Type B pancreatic cell (in vitro differentiated cells): ENCODE measurements at regions not wholly inside any gene's neighbourhood (a gene's known extent, or its start where the extent isn't known, plus 50 kb on each side); places are given as distances from the start of the nearest gene placed in this dataset.
"Not testable (repeated sequence)": the region's sequence is repeated elsewhere in the genome, so short reads cannot be mapped to it uniquely, and the experiment has no call there.

Source experiments
- DNase-seq: peaks from one replicate; pipeline ENCODE4 v3.0.0; 2021; ENCODE audit warnings: mixed read lengths; ENCODE audit not compliant: unreplicated experiment; ENCODE audit errors: extremely low spot score
- H3K27ac Mint-ChIP-seq: 2 replicates; pipeline ENCODE4 v1.8.0; 2021; ENCODE audit warnings: mild to moderate bottlenecking, mixed read lengths
- H3K27me3 Mint-ChIP-seq: 2 replicates; pipeline ENCODE4 v1.8.0; 2021; ENCODE audit warnings: mixed read lengths
- H3K36me3 Mint-ChIP-seq: 2 replicates; pipeline ENCODE4 v1.8.0; 2021; ENCODE audit warnings: mixed read lengths
- H3K4me1 Mint-ChIP-seq: one replicate; pipeline ENCODE4 v1.8.0; 2021; ENCODE audit warnings: mixed read lengths; ENCODE audit not compliant: unreplicated experiment
- H3K4me3 Mint-ChIP-seq: 2 replicates; pipeline ENCODE4 v1.8.0; 2021; ENCODE audit warnings: mild to moderate bottlenecking, mixed read lengths
- H3K9me3 Mint-ChIP-seq: 2 replicates; pipeline ENCODE4 v1.8.0; 2021; ENCODE audit warnings: mixed read lengths
- TF ChIP-seq, protein P1 (sequence below): fragments of 200-600 bp; sonication (generic); conservative IDR thresholded peaks from 2 replicates; pipeline ENCODE4 v1.5.0; 2021; ENCODE audit warnings: antibody characterized with exemption, mild to moderate bottlenecking

- H3K4me3 Mint-ChIP-seq = no peak overlapping the region
- no peak for DNase-seq
- H3K27ac Mint-ChIP-seq = no peak overlapping the region
- H3K27me3 Mint-ChIP-seq = no peaks in the 10 kb centered on the region
- H3K9me3 Mint-ChIP-seq = no peaks in the 10 kb centered on the region
- H3K4me1 Mint-ChIP-seq = no peaks in the 10 kb centered on the region
- no peaks in the 10 kb centered on the region for H3K36me3 Mint-ChIP-seq
- TF ChIP-seq, protein P1, sequence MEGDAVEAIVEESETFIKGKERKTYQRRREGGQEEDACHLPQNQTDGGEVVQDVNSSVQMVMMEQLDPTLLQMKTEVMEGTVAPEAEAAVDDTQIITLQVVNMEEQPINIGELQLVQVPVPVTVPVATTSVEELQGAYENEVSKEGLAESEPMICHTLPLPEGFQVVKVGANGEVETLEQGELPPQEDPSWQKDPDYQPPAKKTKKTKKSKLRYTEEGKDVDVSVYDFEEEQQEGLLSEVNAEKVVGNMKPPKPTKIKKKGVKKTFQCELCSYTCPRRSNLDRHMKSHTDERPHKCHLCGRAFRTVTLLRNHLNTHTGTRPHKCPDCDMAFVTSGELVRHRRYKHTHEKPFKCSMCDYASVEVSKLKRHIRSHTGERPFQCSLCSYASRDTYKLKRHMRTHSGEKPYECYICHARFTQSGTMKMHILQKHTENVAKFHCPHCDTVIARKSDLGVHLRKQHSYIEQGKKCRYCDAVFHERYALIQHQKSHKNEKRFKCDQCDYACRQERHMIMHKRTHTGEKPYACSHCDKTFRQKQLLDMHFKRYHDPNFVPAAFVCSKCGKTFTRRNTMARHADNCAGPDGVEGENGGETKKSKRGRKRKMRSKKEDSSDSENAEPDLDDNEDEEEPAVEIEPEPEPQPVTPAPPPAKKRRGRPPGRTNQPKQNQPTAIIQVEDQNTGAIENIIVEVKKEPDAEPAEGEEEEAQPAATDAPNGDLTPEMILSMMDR = no peak
These were observed 713.5 kb downstream of the FSCB start for GRCh38 chr14:43793579-43793978.

GRCh38 chr14:43792980-43793379, 714.1 kb downstream of the FSCB start:
- no peaks in the 10 kb centered on the region for H3K9me3 Mint-ChIP-seq
- H3K27me3 Mint-ChIP-seq = no peaks in the 10 kb centered on the region
- H3K4me1 Mint-ChIP-seq = no peaks in the 10 kb centered on the region
- H3K4me3 Mint-ChIP-seq = no peak overlapping the region
- DNase-seq = no peak
- TF ChIP-seq, protein P1 = no peak
- H3K36me3 Mint-ChIP-seq = no peaks in the 10 kb centered on the region
- no peak overlapping the region for H3K27ac Mint-ChIP-seq

DNA sequence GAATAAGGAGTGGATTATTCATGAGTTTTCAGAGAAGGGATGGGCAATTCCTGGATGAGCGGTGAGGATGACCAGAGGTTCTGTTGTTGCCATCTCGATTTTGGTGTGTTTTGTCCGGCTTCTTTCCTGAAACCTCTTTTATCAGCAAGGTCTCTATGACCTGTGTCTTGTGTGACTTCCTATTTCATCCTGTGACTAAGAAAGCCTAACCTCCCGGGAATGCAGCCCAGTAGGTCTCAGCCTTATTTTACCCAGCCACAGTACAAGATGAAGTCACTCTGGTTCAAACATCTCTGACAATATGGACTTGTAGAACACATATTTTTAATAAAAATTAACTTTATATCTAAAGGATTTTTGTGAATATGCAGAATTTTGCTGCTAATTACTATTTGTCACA, 716.4 kb downstream of the FSCB start:
- no peaks in the 10 kb centered on the region for H3K36me3 Mint-ChIP-seq
- H3K27me3 Mint-ChIP-seq = no peaks in the 10 kb centered on the region
- no peak overlapping the region for H3K27ac Mint-ChIP-seq
- no peaks in the 10 kb centered on the region for H3K9me3 Mint-ChIP-seq
- H3K4me3 Mint-ChIP-seq = no peak overlapping the region
- no peaks in the 10 kb centered on the region for H3K4me1 Mint-ChIP-seq
- TF ChIP-seq, protein P1 = no peak
- DNase-seq = no peak

DNA sequence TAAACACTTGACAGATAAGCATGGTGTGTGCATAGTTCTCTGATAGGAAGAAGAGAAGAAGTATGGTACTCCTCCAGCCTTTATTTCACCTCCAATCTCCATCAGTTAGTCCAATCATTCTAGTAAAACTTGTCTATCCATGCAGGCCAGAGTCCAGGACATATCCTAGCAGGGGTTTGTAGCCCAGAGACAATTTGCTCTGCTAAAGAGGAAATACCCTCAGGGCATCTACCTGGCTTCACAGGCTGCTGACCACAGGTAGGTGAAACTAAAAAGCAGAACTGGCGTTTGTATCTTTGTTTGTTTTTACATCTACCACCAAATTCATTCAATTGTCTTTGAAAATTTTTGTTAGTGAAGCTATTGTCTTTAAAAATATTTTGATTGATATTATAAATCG, 717.6 kb downstream of the FSCB start:
- TF ChIP-seq, protein P1 = no peak
- no peaks in the 10 kb centered on the region for H3K4me1 Mint-ChIP-seq
- H3K27me3 Mint-ChIP-seq = no peaks in the 10 kb centered on the region
- H3K9me3 Mint-ChIP-seq = no peaks in the 10 kb centered on the region
- H3K27ac Mint-ChIP-seq = no peak overlapping the region
- H3K4me3 Mint-ChIP-seq = no peak overlapping the region
- no peaks in the 10 kb centered on the region for H3K36me3 Mint-ChIP-seq
- no peak for DNase-seq

GRCh38 chr14:43786066-43786762, 720.9 kb downstream of the FSCB start:
- no peak for DNase-seq
- H3K4me3 Mint-ChIP-seq = no peak overlapping the region
- TF ChIP-seq, protein P1 = no peak

DNA sequence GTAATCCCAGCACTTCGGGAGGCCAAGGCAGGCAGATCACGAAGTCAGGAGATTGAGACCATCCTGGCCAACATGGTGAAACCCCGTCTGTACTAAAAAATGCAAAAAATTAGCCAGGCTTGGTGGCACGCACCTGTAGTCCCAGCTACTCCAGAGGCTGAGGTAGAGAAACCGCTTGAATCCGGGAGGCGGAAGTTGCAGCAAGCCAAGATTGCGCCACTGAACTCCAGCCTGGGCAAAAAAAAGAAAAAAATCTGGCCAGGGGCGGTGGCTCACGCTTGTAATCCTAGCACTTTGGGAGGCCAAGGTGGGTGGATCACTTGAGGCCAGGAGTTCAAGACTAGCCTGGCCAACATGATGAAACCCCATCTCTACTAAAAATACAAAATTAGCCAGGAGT, 722.7 kb downstream of the FSCB start:
- DNase-seq, H3K27me3 Mint-ChIP-seq, H3K9me3 Mint-ChIP-seq, H3K36me3 Mint-ChIP-seq, H3K4me1 Mint-ChIP-seq, H3K27ac Mint-ChIP-seq, H3K4me3 Mint-ChIP-seq: not testable (repeated sequence)

More at GRCh38 chr14:43786066-43786762, 720.9 kb downstream of the FSCB start:
- H3K4me1 Mint-ChIP-seq = no peaks in the 10 kb centered on the region
- H3K27me3 Mint-ChIP-seq = no peaks in the 10 kb centered on the region
- H3K9me3 Mint-ChIP-seq = no peaks in the 10 kb centered on the region
- H3K27ac Mint-ChIP-seq = no peak overlapping the region
- no peaks in the 10 kb centered on the region for H3K36me3 Mint-ChIP-seq
